ENCODE measurements at regions not wholly inside any gene's neighbourhood (a gene's known extent, or its start where the extent isn't known, plus 50 kb on each side); places are given as distances from the start of the nearest gene placed in this dataset.

DNA sequence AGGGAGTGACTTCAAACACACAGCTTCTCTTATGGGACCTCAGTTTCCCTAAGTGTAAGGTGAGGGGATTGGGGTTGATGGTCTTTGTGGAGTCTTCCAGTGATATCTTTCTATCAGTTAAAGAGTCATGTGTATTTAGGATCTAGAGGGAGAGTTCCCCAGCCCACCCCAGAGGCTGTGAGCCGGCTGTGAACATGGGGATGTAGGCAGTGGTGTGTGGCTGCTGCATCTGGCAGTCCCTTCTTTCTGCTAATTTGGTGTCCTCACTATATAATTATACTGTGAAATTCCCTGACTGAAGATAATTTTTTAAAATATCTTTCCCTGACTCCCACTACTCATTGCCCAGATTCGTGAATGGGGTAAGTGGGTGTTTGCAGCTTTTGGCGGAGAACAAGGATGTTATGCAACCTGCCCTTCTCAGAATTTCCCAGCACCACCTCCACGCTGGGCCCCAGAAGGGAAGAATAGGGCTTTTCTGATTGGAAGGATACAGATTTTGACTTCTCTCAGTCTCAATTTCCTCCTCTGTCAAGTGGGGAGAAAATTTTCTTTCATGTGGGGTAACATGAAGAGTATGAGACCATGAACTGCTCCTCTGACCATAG lies 79.0 kb upstream of the RASGRF1 start:
- TF ChIP-seq, protein P1, sequence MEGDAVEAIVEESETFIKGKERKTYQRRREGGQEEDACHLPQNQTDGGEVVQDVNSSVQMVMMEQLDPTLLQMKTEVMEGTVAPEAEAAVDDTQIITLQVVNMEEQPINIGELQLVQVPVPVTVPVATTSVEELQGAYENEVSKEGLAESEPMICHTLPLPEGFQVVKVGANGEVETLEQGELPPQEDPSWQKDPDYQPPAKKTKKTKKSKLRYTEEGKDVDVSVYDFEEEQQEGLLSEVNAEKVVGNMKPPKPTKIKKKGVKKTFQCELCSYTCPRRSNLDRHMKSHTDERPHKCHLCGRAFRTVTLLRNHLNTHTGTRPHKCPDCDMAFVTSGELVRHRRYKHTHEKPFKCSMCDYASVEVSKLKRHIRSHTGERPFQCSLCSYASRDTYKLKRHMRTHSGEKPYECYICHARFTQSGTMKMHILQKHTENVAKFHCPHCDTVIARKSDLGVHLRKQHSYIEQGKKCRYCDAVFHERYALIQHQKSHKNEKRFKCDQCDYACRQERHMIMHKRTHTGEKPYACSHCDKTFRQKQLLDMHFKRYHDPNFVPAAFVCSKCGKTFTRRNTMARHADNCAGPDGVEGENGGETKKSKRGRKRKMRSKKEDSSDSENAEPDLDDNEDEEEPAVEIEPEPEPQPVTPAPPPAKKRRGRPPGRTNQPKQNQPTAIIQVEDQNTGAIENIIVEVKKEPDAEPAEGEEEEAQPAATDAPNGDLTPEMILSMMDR (conservative IDR thresholded peaks at IDR 0.05; ENCODE audit: low read length) = no peak
- DNase-seq (ENCODE audit: low read depth) = no peak
- H3K4me3 ChIP-seq (ENCODE audit: low read length) = no peak overlapping the region

DNA sequence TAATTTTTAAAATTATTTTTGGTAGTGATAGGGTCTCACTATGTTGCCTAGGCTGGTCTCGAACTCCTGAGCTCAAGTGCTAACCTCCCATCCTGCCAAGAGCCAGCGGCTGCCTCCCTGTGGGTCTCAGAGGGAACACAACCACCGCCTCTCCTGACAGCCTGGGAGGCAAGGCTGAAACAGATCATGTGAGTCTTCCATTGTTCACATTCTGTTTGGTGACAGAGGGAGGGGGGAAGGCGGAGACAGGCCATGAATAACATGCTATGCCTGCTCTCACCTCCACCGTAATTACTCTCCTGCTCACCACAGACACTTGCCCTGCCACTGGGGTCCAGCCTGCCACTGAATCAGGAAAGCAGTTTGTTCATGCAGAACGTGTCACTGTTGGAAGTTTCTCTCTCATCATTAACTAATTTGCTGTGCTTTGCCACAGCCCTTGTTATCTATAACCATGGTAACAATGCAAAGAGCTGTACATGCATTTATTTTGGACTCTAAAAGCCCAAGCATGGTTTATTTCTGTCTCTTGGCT lies 78.4 kb upstream of the RASGRF1 start:
- no peak overlapping the region for H3K4me3 ChIP-seq (ENCODE audit: low read length)
- DNase-seq (ENCODE audit: low read depth) = no peak
- TF ChIP-seq, protein P1 (conservative IDR thresholded peaks at IDR 0.05; ENCODE audit: low read length) = no peak

DNA sequence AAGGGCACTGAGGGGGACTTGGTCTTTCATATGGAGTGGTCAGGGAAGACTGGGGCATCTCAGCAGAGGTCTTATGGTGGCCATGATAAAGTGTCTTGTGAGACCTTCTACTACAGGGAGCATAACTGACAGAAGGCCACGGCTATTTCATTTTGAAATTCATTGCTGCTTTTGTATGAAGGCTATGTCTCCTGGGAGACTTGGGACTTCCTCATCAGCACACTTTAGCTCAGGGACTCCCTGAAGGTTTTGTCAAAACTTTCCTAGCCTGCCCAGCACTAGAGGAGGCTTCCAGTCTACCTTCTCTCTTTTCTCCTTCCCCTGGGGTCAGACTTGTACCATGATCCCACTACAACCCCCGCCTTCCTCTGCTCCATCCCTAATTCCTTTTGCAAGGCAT lies 77.2 kb upstream of the RASGRF1 start:
- TF ChIP-seq, protein P1 (conservative IDR thresholded peaks at IDR 0.05; ENCODE audit: low read length) = no peak
- no peak for DNase-seq (ENCODE audit: low read depth)
- no peak overlapping the region for H3K4me3 ChIP-seq (ENCODE audit: low read length)

DNA sequence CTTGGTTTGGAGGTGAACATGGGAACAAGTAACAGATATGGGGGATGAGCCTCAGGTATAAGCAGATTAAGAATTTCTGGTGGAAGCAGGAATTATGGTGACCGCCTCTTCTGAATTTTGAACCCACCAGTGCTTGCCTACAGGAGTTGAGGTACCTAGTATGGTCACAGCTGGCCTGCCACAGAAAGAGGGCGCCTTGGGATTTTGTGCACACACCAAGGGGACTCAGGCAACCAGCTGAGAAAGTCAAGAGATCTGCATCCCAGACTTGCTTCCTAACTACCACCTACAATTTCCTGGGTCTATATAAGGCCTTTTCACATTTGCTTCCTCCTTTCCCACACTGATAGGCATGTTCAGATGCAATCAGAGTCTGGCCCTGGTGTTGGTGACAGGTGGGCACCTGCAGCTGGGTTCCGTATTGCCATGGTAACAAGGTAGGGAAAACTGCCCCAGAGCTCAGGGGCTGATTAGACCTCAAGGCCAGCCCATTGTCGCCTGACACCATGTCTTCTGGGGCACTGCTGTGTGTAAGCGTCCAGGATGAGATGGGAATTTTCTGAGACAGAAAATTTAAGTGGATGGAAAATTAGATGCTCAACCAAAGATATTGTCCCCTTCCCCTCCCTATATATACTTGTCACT lies 75.9 kb upstream of the RASGRF1 start:
- TF ChIP-seq, protein P1 (conservative IDR thresholded peaks at IDR 0.05; ENCODE audit: low read length) = no peak
- no peak for DNase-seq (ENCODE audit: low read depth)

DNA sequence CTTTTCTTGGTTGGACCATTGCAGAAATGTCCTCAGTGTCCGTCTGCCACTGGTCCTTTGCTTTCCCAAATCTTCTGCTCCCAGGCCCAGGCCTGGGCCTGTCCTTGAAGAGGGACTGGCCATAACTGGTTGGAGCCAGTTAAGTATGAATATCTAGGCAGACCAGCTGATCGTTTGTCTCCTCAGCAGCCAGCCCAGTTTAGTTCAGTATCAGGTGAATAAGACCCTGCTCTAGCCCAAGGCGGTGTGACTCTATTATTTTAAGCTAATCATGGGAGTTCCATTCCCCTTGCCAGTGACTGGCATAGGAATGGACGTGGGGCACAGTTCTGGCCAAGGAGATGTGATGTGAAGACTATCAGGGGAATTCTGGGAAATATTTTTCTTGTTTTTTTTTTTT lies 73.9 kb upstream of the RASGRF1 start:
- no peak overlapping the region for H3K4me3 ChIP-seq (ENCODE audit: low read length)
- TF ChIP-seq, protein P1 (conservative IDR thresholded peaks at IDR 0.05; ENCODE audit: low read length) = no peak
- DNase-seq (ENCODE audit: low read depth) = no peak

More for the DNA sequence above, 75.9 kb upstream of the RASGRF1 start:
- H3K4me3 ChIP-seq (ENCODE audit: low read length) = no peak overlapping the region

DNA sequence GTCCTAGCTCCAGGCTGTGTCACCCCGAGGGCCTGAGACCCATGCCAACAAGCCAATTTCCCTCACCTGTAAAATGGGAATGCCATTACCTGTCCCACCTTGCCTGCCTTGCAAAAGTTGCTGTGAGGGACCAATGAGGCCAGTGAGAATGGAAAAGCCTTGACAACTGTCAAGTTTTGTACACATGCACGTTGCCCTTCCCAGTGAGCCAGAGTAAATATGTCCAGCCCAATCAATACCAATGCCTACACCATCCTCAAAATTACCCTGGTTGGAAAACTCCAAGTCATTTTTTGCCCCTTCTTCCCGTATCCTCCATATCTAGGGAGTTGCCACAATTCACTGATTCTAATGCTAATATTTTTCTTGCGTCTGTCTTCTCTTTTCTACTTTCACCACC lies 73.5 kb upstream of the RASGRF1 start:
- H3K4me3 ChIP-seq (ENCODE audit: low read length) = no peak overlapping the region
- TF ChIP-seq, protein P1 (conservative IDR thresholded peaks at IDR 0.05; ENCODE audit: low read length) = no peak
- no peak for DNase-seq (ENCODE audit: low read depth)

DNA sequence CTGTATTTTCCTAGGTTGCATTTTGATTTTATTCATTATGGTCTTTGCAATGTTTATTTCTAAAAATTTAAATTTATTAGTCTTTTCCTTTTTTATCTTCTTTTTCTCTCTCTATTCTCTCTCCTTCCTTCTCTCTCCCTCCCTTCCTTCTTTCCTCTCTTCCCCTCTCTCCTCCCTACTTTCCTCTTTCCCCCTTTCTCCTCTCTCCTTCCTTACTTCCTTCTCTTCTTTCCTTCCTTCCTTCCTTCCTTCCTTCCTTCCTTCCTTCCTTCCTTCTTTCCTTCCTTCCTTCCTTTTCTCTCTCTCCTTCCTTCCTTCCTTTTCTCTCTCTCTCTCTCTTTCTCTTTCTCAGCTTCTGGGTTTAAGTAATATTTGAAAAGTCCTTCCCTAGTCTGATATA lies 72.8 kb upstream of the RASGRF1 start:
- TF ChIP-seq, protein P1 (conservative IDR thresholded peaks at IDR 0.05; ENCODE audit: low read length) = no peak
- H3K4me3 ChIP-seq (ENCODE audit: low read length) = no peak overlapping the region

More for the DNA sequence above, 72.8 kb upstream of the RASGRF1 start:
- DNase-seq (ENCODE audit: low read depth) = no peak

All from AG10803 (cell line).